Right forelimb (tissue), 1 donor: ENCODE measurements at regions not wholly inside any gene's neighbourhood (a gene's known extent, or its start where the extent isn't known, plus 50 kb on each side); places are given as distances from the start of the nearest gene placed in this dataset.
"Not testable (repeated sequence)": the region's sequence is repeated elsewhere in the genome, so short reads cannot be mapped to it uniquely, and the experiment has no call there.

ENCODE experiments used
- DNase-seq: peaks from one replicate; pipeline ENCODE4 v3.0.0-alpha.2; 2018

- no peak for DNase-seq
Observed at GRCh38 chr10:4434105-4434504, 391.9 kb upstream of the AKR1E2 start.

DNA sequence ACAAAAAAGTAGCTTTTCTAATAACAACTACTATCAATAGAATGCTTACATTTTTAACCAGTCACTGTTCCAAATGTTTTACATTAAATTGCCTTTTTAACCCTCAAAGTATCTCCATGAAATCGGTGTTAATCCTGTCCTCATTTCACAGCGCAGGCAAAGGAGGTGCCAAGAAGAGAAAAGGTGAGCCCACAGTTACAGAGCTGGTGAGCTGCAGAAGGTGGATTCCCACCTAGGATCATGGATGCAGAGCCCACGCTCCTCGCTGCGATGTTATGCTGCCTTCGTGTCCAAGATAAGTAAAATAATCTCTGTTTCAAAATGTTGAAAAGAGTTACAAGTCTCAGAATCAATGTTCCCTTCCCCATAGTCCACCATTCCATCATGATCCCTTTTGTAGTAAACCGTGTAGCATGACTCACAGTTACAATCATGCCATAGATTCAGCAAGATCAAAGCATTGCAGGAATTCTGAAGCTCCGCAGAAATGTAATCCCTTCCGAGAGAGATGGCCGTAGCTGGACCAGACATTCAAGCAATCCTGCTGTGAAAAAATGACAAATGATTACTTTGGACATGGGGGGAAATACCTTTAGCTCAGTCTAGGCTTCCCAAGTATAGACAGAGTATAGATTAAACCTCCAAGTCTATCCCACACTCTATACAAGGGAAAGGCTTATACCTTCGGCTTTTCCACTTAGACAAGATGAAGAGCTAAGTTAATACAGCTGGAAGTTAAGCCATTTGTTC lies 394.7 kb upstream of the AKR1E2 start:
- no peak for DNase-seq

DNA sequence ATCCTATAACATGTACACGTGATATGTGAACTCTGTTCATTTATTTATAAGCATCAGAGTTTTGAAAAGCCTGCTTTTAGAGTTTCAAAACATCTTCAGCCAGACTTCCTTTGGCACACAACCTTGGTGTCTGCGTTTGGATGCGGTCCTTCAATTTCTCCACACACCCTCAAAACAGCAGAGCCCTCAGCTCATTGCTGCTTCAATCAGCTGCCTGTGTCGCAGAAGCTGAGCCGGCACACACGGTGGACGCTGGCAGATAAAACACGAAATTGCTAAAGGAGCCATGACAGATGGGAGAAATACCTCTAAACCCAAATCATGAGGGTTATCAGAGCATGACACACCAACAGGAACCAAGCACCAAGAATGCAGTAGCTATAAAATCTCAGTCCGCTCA lies 396.4 kb upstream of the AKR1E2 start:
- no peak for DNase-seq

GRCh38 chr10:4427532-4427931 lies 398.5 kb upstream of the AKR1E2 start:
- no peak for DNase-seq

DNA sequence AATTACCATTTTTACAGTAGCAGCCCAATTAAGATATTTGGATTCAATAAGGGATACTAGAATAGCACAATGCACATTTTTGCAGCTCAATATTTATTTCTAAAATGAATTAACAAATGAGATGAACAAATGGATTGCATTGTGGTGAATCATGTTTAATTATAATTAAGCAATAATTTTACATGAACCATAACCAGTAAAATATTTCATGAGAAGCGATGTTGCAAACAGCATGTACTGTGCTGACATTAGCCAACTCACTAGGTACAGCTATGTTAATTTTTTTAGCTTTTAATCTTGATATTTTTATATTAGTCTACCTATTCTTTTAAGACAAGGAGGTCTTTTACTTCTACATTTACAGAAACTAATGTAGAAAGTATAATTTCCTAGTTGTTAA lies 399.1 kb upstream of the AKR1E2 start:
- DNase-seq = no peak

DNA sequence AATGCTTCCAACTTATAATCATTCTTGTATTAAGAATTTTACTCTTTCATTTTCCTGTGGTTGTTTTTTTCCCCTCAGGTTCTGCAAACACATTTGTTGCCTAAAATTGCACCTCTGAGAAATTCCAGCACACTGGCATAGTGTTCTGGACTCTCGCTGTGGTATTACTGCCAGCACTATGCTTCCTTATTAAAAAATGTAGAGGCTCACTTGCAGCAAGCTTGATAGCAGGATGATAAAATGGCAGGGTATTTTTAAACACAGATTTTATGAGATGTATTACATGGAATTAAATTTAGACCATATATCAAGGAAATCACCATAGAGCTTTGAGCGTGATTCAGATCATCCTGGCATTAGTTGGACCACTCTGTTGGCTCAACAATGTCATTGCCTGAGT lies 416.7 kb upstream of the AKR1E2 start:
- DNase-seq = no peak

GRCh38 chr10:4407783-4408182 lies 418.2 kb upstream of the AKR1E2 start:
- no peak for DNase-seq

- no peak for DNase-seq
Observed at GRCh38 chr10:4405828-4406227, 420.2 kb upstream of the AKR1E2 start.

DNA sequence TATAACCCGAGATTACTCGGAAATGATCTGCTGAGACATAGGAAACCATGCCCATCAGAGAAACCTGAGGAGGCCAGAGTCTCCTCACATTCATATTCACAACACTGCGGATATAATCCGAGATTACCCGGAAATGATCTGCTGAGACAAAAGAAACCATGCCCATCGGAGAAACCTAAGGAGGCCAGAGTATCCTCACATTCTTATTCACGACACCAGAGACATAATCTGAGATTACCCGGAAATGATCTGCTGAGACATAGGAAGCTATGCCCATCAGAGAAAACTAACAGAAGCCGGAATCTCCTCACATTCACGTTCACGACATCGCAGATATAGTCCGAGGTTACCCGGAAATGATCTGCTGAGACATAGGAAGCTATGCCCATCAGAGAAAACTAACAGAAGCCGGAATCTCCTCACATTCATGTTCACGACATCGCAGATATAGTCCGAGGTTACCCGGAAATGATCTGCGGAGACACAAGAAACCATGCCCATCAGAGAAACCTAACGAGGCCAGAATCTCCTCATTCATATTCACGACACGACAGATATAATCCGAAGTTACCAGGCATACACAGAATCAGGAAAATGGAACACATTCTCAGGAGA lies 422.3 kb upstream of the AKR1E2 start:
- no peak for DNase-seq

- DNase-seq = not testable (repeated sequence)
Observed at GRCh38 chr10:4401080-4401479, 424.9 kb upstream of the AKR1E2 start.

GRCh38 chr10:4399556-4399955 lies 426.5 kb upstream of the AKR1E2 start:
- DNase-seq = no peak

- DNase-seq = no peak
Observed at GRCh38 chr10:4398602-4399001, 427.4 kb upstream of the AKR1E2 start.

DNA sequence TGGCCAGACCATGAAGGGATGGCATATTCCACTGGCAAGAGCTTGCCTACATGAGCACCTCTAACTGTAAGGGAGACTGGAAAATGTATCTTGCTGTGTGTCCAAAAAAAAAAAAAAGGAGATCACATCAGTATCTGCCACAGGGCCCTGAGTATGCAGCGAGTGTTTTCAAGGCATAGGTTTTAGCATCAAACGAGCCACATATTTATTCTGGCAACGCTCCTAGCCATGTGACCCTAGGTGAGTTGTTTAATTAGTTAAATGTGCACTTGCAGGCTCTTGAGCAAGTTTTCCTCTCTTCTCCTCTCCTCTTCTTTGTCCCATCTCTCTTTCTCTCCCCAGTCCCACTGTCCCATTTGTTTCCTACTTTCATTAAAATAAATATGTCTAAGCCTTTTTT lies 428.7 kb upstream of the AKR1E2 start:
- no peak for DNase-seq

GRCh38 chr10:4396401-4397283 lies 429.4 kb upstream of the AKR1E2 start:
- DNase-seq = no peak

DNA sequence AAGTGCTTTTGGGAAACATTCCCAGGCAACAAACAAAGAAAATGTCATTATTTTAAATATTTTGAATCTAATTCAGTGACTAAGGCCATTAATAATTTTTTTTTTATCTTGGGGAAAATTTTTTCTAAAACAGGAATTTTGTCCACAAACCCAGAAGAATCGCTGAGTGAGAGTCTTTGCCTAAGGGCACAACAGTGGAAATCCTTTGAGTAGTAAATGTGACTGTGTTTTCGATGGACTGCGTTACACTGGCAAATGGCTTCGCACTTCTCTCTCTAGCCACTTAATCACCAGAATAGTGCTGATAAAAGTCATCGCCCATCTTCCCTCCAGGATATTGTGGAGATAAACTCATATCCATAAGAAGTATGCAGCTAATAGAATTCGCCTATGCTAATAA lies 430.3 kb upstream of the AKR1E2 start:
- no peak for DNase-seq

GRCh38 chr10:4394455-4394854 lies 431.6 kb upstream of the AKR1E2 start:
- not testable (repeated sequence) for DNase-seq

DNA sequence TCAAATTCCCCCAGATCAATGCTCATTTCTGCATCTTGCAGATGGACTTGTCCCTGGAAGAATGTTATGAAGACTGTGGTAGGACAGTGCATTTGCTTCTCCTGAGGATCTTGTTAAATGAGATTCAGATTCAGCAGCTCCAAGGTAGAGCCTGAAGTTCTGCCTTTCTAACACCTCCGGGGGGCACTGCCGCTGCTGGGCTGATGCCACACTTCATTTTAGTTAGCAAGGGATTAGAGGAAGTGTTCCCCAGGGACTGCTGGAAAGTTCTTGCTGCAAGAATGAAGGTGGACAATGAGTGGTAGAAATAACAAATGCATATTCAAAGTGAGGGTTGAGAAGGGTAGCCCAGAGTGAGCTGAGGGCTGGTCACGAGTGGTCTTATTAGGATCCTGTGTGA lies 434.3 kb upstream of the AKR1E2 start:
- no peak for DNase-seq

DNA sequence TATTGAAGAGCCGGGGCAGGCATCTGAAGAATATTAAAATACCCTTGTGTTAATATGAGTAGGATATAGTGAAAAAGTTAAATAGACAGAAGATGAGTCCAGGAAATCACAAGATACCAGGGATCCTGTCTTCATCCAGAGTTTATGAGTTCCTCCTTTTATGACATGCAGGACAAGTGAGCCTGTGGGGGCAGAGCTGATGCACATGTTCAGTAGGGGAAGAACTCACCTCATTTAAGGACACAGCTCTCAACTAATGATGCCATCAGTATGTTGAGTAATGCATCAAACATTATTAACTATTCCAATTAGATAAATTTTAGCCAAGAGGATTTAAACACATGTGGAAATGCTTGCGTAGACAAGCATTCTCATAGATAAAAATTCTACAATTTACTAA lies 435.8 kb upstream of the AKR1E2 start:
- no peak for DNase-seq

DNA sequence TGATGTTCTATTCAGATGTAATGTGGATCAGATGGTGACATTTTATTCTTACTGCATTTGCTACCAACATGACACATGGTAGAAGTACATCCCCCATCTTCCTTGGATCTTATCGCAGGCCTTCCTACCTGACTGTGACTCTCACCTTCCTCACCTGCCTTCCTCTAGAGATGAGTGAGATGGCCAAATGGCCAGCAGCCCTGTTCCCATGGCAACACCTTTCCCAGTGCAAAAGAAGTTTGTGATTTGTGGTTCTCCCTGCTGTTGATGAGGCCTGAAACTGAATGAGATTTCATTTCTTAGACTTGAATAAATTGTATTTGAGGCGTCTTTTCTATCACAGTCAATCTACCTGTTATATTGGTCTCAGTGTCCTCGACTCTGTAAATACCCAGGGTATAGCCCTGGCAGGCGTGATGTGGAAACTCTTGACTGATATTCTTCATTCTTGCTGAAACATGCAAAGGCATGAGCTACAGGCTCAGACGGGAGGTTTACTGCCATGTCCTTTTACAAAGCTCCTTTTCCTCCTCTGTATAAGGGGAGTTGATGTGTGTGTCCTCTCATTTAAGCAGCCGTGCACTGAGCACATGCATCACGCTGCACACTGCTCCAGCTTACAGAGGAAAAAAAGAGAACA lies 440.7 kb upstream of the AKR1E2 start:
- no peak for DNase-seq

DNA sequence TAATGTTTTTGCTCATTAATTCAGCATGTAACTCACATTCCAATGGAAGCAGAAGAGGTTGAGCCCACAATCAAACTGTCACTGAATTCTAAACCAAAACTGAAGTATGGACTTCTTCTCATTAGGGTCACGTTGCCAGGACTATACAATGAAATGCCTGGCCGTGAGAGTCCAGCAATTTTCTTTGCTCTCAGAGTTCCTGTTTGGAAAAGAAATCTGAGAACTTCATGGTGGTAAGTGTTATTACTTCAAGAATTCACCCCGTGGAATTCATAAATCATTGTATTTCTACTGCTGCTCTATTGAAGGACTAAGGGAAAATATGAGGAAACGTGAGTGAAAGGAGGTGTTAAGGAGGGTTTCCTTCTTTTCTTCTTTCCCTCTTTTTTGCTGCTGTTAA lies 441.8 kb upstream of the AKR1E2 start:
- no peak for DNase-seq

- DNase-seq = no peak
Observed at GRCh38 chr10:4383651-4384098, 442.3 kb upstream of the AKR1E2 start.

- no peak for DNase-seq
Observed at GRCh38 chr10:4382811-4383210, 443.2 kb upstream of the AKR1E2 start.

DNA sequence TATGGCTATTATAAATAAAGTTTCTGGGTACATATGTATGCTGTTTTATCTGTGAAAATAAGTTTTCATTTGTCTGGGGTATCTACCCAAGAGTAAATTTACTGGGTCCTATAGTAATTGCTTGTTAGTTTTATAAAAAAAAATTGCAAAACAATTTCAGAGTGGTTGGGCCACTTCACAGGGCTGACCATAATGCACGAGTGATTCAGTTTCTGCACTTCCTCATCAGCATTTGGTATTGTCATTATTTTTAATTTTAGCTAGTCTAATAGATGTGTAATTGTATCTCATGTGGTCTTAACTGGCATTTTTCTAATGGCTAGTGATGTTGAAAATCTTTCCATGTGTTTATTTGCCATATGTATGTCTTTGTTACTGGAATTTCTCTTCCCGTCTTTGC lies 452.4 kb upstream of the AKR1E2 start:
- no peak for DNase-seq
